HG02623 (cell line): ENCODE measurements at regions not wholly inside any gene's neighbourhood (a gene's known extent, or its start where the extent isn't known, plus 50 kb on each side); places are given as distances from the start of the nearest gene placed in this dataset.
"Not testable (repeated sequence)": the region's sequence is repeated elsewhere in the genome, so short reads cannot be mapped to it uniquely, and the experiment has no call there.

Source experiments
- ATAC-seq: cut with Tn5 transposase; IDR thresholded peaks from one replicate; pipeline ENCODE4 v1.9.1; 2021; ENCODE audit warnings: moderate library complexity; ENCODE audit not compliant: unreplicated experiment

GRCh38 chr10:94219829-94220228 is 142.9 kb downstream of the NOC3L start:
- no peak for ATAC-seq

GRCh38 chr10:94220717-94221116 is 142.0 kb downstream of the NOC3L start:
- no peak for ATAC-seq

- ATAC-seq: no peak
Measured at GRCh38 chr10:94223702-94224370, 138.9 kb downstream of the NOC3L start.

GRCh38 chr10:94224656-94225055 is 138.1 kb downstream of the NOC3L start:
- no peak for ATAC-seq

GRCh38 chr10:94225589-94225988 is 137.2 kb downstream of the NOC3L start:
- ATAC-seq: no peak

GRCh38 chr10:94230134-94230785 is 132.5 kb downstream of the NOC3L start:
- no peak for ATAC-seq

- peak; percentile 53 for ATAC-seq
Measured at GRCh38 chr10:94232711-94233383, 129.9 kb downstream of the NOC3L start.

GRCh38 chr10:94235461-94235860 is 127.3 kb downstream of the NOC3L start:
- no peak for ATAC-seq

GRCh38 chr10:94238006-94238617 is 124.6 kb downstream of the NOC3L start:
- no peak for ATAC-seq

GRCh38 chr10:94239696-94240095 is 123.0 kb downstream of the NOC3L start:
- ATAC-seq: no peak

GRCh38 chr10:94240491-94240890 is 122.2 kb downstream of the NOC3L start:
- ATAC-seq: no peak

GRCh38 chr10:94240901-94241300 is 121.8 kb downstream of the NOC3L start:
- no peak for ATAC-seq

GRCh38 chr10:94251098-94251497 is 111.6 kb downstream of the NOC3L start:
- ATAC-seq: no peak

- no peak for ATAC-seq
Measured at GRCh38 chr10:94251568-94251967, 111.2 kb downstream of the NOC3L start.

- ATAC-seq: not testable (repeated sequence)
Measured at GRCh38 chr10:94257407-94257806, 105.3 kb downstream of the NOC3L start.

- no peak for ATAC-seq
Measured at GRCh38 chr10:94260455-94260854, 102.3 kb downstream of the NOC3L start.

- no peak for ATAC-seq
Measured at GRCh38 chr10:94264085-94264484, 98.7 kb downstream of the NOC3L start.

- ATAC-seq: no peak
Measured at GRCh38 chr10:94266091-94266490, 96.6 kb downstream of the NOC3L start.

- ATAC-seq: no peak
Measured at GRCh38 chr10:94268652-94269051, 94.1 kb downstream of the NOC3L start.

GRCh38 chr10:94274142-94274787 is 88.5 kb downstream of the NOC3L start:
- ATAC-seq: no peak

- no peak for ATAC-seq
Measured at GRCh38 chr10:94276140-94276539, 86.6 kb downstream of the NOC3L start.
